ENCODE measurements at regions not wholly inside any gene's neighbourhood (a gene's known extent, or its start where the extent isn't known, plus 50 kb on each side); places are given as distances from the start of the nearest gene placed in this dataset.
"Not testable (repeated sequence)": the region's sequence is repeated elsewhere in the genome, so short reads cannot be mapped to it uniquely, and the experiment has no call there.

DNA sequence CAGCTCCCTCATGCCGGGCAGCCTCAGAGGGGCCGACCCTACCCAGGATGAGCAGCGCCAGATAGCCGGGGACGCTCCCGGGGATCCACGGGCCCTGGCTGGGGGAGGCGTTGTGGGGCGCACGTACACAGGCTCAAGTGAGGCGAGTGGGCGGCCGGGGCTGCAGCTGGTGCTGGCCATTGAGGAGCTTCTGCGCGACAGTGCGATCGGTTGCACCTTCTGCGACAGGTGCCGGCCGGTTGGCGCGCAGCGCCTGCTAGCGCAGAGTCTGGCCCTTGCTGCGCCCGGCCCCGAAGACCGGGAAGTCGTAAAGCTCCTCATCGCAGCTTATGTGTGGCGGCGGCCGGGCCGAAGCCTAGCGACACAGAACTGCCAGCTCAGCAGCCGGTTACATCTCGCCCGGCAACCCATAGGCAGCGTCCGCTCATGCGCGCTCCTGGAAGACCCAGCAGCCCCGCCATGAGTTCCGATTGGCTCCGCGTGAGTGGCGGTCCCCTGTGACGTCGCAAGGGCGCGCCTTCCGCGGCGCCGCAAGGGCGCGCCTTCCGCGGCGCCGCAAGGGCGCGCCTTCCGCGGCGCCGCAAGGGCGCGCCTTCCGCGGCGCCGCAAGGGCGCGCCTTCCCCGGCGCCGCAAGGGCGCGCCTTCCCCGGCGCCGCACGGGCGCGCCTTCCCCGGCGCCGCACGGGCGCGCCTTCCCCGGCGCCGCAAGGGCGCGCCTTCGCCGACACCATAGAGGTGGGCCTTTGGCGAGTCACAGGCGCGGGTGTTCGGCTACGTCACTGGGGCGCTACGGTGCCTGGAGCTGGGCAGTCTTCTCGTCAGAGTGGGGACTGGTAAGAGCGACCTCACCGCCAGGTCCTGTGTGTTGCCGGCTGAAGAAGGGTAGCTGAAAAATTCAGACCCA is 308.6 kb downstream of the ZNF37A start:
- DNase-seq (ENCODE audit: low read depth), result peak; percentile 96
- H3K4me3 ChIP-seq (ENCODE audit: low read length), result peak overlapping the region; percentile 68

DNA sequence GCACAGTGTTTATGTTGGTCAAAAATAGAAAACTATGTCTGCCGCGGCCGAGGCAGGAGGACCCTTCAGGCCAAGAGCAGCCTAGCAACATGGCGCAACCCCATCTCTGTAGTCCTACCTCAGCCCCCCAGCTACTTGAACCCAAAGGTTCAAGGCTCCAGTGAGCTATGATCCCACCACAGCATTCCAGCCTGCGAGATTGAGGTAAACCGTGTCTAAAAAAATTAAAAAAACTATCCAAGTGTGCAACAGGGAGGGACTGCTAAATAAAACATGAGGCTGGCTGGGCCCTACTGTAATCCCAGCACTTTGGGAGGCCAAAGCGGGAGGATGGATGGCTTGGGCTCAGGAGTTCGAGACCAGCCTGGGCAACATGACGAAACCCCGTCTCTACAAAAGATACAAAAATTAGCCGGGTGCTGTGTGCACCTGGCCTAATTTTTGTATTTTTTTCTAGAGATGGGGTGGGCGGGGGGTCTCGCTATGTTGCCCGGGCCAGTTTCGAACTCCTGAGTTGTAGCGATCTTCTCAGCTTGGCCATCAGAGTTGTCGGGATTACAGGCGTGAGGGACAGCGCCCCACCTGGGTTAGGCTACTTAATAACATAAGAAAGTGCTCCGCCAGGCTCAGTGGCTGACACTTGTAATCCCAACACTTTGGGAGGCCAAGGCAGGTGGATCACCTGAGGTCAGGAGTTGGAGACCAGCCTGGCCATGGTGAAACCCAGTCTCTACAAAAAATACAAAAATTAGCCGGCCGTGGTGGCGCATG is 309.4 kb downstream of the ZNF37A start:
- peak overlapping the region; percentile 46 for H3K4me3 ChIP-seq (ENCODE audit: low read length)
- not testable (repeated sequence) for DNase-seq (ENCODE audit: low read depth)

DNA sequence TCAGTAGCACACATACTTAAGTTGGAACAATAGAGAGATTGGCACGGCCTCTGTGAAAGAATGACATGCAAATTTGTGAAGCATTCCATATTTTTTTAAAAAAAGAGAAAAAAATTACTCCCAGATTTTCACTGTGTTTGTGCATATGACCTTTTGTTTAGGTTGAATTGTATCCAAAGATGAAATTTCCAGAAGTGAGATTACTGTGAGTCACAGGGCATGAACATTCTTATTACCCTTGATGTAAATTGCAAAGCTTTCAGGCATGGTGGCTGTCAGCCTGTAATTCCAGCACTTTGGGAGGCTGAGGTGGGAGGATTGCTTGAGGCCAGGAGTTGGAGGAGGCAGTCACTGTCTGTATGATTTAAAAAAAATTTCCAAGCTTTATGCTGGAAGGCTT is 329.5 kb downstream of the ZNF37A start:
- H3K4me3 ChIP-seq (ENCODE audit: low read length); DNase-seq (ENCODE audit: low read depth): not testable (repeated sequence)

DNA sequence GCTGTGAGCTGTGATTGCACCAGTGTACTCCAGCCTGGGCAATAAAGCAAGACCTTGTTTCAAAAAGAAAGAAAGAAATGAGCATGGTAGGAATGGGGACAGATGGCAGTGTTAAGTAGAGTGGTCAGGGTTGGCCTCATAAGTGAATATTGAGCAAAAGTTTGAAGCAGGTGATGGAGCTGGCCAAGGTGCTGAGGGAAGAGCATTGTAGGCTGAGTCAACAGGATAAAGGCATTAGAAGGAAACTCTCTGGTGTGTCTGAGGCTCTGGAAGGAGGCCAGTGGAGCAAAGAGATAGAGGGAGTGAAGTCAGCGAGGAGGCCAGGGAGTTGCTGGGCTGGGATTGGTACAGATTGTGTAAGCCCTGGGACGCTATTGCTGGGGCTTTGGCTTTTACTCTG is 336.1 kb downstream of the ZNF37A start:
- not testable (repeated sequence) for H3K4me3 ChIP-seq (ENCODE audit: low read length); DNase-seq (ENCODE audit: low read depth)

DNA sequence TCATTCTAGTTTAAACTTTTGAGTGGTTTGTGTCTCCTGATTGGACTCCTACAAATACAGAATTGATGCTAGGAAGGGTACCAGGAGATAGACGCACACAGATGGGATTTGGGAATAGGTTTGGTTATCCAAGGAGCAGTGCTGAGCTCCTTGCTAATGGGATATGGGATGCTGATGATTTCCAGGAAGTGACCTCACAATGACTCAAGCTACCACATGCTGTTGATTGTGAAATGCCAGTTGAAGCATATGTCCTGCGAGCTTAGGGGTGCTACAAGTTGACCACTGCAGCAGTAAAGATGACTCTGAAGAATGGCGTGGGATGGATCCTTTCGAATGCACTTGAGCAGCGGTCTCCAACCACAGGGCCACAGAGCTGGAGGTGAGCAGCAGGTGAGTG is 343.2 kb downstream of the ZNF37A start:
- DNase-seq (ENCODE audit: low read depth), result peak; percentile 30
- not testable (repeated sequence) for H3K4me3 ChIP-seq (ENCODE audit: low read length)

DNA sequence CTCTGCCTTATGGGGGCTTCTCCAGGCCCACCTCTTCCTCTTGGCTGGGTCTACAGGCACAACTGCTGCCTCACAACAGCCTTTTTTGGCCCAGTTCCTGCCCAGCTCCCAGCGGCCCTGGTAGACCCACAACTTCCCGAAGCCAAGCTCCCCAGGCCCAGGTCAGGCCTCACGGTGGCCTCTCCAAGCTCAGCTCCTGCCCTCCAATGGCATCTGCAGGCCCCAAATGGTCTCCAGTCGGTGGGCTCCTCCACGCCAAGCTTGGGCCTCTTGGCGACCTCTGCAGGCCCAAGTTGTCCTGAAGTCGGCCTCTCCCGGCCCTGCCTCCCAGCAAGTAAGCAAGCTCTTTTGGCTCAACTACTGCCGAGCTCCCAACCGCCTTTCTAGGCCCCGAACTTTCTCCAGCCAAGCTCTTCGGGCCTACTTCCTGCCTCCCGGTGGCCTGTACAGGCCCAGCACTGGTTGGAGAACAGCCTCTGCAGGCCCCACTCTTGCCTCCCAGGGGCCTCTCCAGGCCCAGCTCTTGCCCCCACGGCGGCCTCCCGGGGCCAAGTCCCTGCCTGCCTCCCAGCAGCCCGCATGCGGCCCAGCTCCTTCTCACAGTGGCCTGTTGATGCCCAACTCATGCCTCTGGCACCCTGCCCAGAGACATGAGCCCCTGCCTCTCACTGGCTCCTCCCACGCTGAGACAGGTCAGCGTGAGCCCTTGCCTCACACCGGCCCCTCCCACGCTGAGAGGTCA is 354.6 kb downstream of the ZNF37A start:
- DNase-seq (ENCODE audit: low read depth); H3K4me3 ChIP-seq (ENCODE audit: low read length): not testable (repeated sequence)

DNA sequence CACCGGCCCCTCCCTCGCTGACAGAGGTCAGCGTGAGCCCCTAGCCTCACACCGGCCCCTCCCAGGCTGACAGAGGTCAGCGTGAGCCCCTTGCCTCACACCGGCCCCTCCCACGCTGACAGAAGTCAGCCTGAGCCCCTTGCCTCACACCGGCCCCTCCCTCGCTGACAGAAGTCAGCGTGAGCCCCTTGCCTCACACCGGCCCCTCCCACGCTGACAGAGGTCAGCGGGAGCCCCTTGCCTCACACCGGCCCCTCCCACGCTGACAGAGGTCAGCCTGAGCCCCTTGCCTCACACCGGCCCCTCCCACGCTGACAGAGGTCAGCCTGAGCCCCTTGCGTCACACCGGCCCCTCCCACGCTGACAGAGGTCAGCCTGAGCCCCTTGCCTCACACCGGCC is 355.5 kb downstream of the ZNF37A start:
- H3K4me3 ChIP-seq (ENCODE audit: low read length); DNase-seq (ENCODE audit: low read depth): not testable (repeated sequence)

DNA sequence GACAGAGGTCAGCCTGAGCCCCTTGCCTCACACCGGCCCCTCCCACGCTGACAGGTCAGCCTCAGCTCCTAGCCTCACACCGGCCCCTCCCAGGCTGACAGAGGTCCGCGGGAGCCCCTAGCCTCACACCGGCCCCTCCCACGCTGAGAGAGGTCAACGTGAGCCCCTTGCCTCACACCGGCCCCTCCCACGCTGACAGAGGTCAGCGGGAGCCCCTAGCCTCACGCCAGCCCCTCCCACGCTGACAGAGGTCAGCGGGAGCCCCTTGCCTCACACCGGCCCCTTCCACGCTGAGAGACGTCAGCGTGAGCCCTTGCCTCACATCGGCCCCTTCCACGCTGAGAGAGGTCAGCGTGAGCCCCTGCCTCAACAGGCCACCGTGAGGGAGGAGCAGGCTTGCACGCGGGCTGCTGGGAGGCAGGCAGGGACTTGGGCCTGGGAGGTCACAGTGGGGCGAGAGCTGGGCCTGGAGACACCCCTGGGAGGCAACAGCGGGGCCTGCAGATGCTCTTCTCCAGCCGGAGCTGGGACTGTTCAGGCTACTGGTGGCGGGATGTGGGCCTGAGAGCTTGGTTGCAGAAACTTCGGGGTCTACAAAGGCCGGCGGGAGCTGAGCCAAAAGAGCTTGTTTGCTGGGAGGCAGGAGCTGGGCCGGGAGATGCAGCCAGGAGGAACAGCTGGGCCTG is 356.4 kb downstream of the ZNF37A start:
- not testable (repeated sequence) for DNase-seq (ENCODE audit: low read depth)

DNA sequence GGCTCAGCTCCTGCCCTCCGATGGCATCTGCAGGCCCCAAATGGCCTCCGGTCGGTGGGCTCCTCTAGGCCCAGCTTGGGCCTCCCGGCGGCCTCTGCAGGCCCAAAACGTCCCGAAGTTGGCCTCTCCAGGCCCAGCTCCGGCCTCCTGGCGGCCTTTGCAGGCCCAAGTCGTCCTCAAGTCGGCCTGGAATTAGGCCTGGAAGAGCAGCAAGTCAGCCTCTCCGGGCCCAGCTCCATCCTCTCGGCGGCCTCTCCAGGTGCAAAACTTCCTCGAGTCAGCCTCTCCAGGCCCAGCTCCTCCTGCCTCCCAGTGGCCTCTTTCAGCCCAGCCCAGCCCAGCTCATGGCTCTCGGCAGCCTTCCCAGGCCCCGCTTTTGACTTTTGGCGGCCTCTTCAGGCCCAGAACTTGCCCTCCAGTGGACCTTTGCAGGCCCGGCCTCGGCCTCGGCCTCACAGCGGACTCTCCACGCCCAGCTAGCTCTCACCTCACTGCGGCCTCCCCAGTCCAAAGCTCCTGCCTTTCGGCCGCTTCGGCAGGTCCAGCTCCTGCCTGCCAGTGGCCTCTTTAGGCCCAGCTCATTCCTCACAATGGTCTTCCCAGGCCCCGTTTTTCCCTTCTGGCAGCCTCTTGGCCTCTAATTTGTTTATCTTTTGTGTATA is 357.3 kb downstream of the ZNF37A start:
- not testable (repeated sequence) for H3K4me3 ChIP-seq (ENCODE audit: low read length); DNase-seq (ENCODE audit: low read depth)

More for the DNA sequence above, 356.4 kb downstream of the ZNF37A start:
- not testable (repeated sequence) for H3K4me3 ChIP-seq (ENCODE audit: low read length)
